HuH-7.5 (cell line): ENCODE measurements at regions not wholly inside any gene's neighbourhood (a gene's known extent, or its start where the extent isn't known, plus 50 kb on each side); places are given as distances from the start of the nearest gene placed in this dataset.
"Not testable (repeated sequence)": the region's sequence is repeated elsewhere in the genome, so short reads cannot be mapped to it uniquely, and the experiment has no call there.

Experiments
- DNase-seq: peaks from one replicate; pipeline ENCODE4 v3.0.0; 2011; ENCODE audit warnings: low spot score

- DNase-seq = no peak
Observed at GRCh38 chr15:77909182-77909940, 168.2 kb downstream of the TBC1D2B start.

GRCh38 chr15:77908752-77909111 lies 168.8 kb downstream of the TBC1D2B start:
- DNase-seq = not testable (repeated sequence)

- peak; percentile 77 for DNase-seq
Observed at GRCh38 chr15:77907824-77908751, 169.4 kb downstream of the TBC1D2B start.

- not testable (repeated sequence) for DNase-seq
Observed at GRCh38 chr15:77906062-77906990, 171.2 kb downstream of the TBC1D2B start.

- DNase-seq = no peak
Observed at GRCh38 chr15:77905301-77905920, 172.1 kb downstream of the TBC1D2B start.

GRCh38 chr15:77904901-77905300 lies 172.6 kb downstream of the TBC1D2B start:
- DNase-seq = no peak

- DNase-seq = no peak
Observed at GRCh38 chr15:77904436-77904821, 173.1 kb downstream of the TBC1D2B start.

- DNase-seq = not testable (repeated sequence)
Observed at GRCh38 chr15:77903761-77904435, 173.6 kb downstream of the TBC1D2B start.

- DNase-seq = peak; percentile 85
Observed at GRCh38 chr15:77902921-77903760, 174.4 kb downstream of the TBC1D2B start.

GRCh38 chr15:77901921-77902750 lies 175.4 kb downstream of the TBC1D2B start:
- peak; percentile 58 for DNase-seq

- DNase-seq = no peak
Observed at GRCh38 chr15:77901251-77901881, 176.1 kb downstream of the TBC1D2B start.

GRCh38 chr15:77900331-77900963 lies 177.1 kb downstream of the TBC1D2B start:
- DNase-seq = peak; percentile 88

GRCh38 chr15:77899776-77900175 lies 177.7 kb downstream of the TBC1D2B start:
- DNase-seq = not testable (repeated sequence)

GRCh38 chr15:77898811-77899730 lies 178.4 kb downstream of the TBC1D2B start:
- DNase-seq = no peak

GRCh38 chr15:77897896-77898406 lies 179.6 kb downstream of the TBC1D2B start:
- no peak for DNase-seq

GRCh38 chr15:77897113-77897895 lies 180.2 kb downstream of the TBC1D2B start:
- not testable (repeated sequence) for DNase-seq
